ENCODE measurements at regions not wholly inside any gene's neighbourhood (a gene's known extent, or its start where the extent isn't known, plus 50 kb on each side); places are given as distances from the start of the nearest gene placed in this dataset.

GRCh38 chr1:232477728-232478127 lies 152.2 kb downstream of the SIPA1L2 start:
- Histone ChIP-seq H3K4me2 (no peak overlapping the region), H3K27ac (ENCODE audit: low read depth in 2 of 2, low read length in 1 of 2) (no peak overlapping the region), H3K36me3 (replicated peaks in 1 of 2; ENCODE audit: control insufficient read depth in 1 of 2, insufficient read depth in 2 of 2, low read length in 1 of 2) (peaks cover 0 to 2% of the 10 kb centered on the region in 2 experiments)

DNA sequence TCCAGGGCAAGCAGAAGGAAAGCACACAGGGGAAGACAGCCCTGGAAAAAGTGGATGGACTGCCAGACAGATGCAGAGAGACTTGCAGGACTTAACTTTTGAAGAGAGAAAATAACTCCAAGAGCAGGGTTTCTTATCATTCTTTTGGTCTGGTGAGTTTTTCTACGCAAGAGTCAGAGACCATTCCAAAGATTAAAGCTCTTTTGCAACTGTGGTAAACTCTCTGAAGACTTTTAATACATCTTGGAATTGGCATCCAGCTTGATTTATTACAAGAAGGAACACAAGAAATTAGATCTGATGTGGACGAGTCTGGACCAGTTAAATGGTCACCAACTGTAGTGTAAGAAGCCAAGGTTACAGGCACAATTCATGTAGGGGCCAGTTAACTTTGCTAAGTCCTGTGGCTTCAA lies 153.4 kb downstream of the SIPA1L2 start:
- Histone ChIP-seq H3K9me2 (no peaks in the 10 kb centered on the region), H3K27ac (ENCODE audit: low read depth in 2 of 2, low read length in 1 of 2) (no peak overlapping the region), H4K20me1 (ENCODE audit: insufficient read depth) (no peaks in the 10 kb centered on the region), H2AFZ (ENCODE audit: low read depth) (no peak overlapping the region), H3F3A (replicated peaks; ENCODE audit: insufficient read depth) (peaks cover 3% of the 10 kb centered on the region), H3K4me3 (ENCODE audit: low read depth in 2 of 2, low read length in 1 of 2) (no peak overlapping the region), H3K9me3 (no peaks in the 10 kb centered on the region), H3K27me3 (ENCODE audit: insufficient read depth) (no peaks in the 10 kb centered on the region), H3K36me3 (replicated peaks in 1 of 2; ENCODE audit: control insufficient read depth in 1 of 2, insufficient read depth in 2 of 2, low read length in 1 of 2) (peaks cover 0 to 2% of the 10 kb centered on the region in 2 experiments), H3K79me2 (ENCODE audit: insufficient read depth) (no peaks in the 10 kb centered on the region), H3K9ac (no peak overlapping the region), H3K4me1 (ENCODE audit: control insufficient read depth in 1 of 2, insufficient read depth in 2 of 2, low read depth in 1 of 2, low read length in 1 of 2) (no peaks in the 10 kb centered on the region; a peak in 2 of 4 replicates), H3K4me2 (no peak overlapping the region)
- ChIA-PET POLR2A (no interaction called here), CTCF (no interaction called here)
- no peak for DNase-seq
- WGBS (ENCODE audit: low lambda C conversion rate), result 62% methylated on average over 2 of the region's 2 CpGs
- TF ChIP-seq CTCF (IDR thresholded peaks at IDR 0.05) (no peak), IRF3 (IDR thresholded peaks at IDR 0.05; ENCODE audit: low read depth, low read length) (no peak), TEAD4 (IDR thresholded peaks at IDR 0.05; ENCODE audit: borderline replicate concordance, insufficient read depth) (no peak), SIN3A (IDR thresholded peaks at IDR 0.05; ENCODE audit: borderline replicate concordance, low read depth, low read length) (no peak), SMC3 (IDR thresholded peaks at IDR 0.05; ENCODE audit: low read depth, low read length) (no peak)

More at GRCh38 chr1:232477728-232478127, 152.2 kb downstream of the SIPA1L2 start:
- 40% methylated on average over 6 of the region's 6 CpGs for WGBS (ENCODE audit: low lambda C conversion rate)
- peak; percentile 18; the same call in 1 of the 2 replicates for TF ChIP-seq POLR2AphosphoS5 (IDR thresholded peaks at IDR 0.05; ENCODE audit: low read depth, low read length)
- 0 out of 2 replicates have a peak, but pooled peaks have one; percentile 4 for TF ChIP-seq MEF2A (IDR thresholded peaks at IDR 0.05; ENCODE audit: borderline replicate concordance, low read depth)
- TF ChIP-seq, protein P1, sequence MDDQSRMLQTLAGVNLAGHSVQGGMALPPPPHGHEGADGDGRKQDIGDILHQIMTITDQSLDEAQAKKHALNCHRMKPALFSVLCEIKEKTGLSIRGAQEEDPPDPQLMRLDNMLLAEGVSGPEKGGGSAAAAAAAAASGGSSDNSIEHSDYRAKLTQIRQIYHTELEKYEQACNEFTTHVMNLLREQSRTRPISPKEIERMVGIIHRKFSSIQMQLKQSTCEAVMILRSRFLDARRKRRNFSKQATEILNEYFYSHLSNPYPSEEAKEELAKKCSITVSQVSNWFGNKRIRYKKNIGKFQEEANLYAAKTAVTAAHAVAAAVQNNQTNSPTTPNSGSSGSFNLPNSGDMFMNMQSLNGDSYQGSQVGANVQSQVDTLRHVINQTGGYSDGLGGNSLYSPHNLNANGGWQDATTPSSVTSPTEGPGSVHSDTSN (IDR thresholded peaks at IDR 0.05), result peak; percentile 67
- 0 out of 2 replicates have a peak, but pooled peaks have one; percentile 11 for TF ChIP-seq JUND (IDR thresholded peaks at IDR 0.05)
- TF ChIP-seq NFIC (IDR thresholded peaks at IDR 0.05; ENCODE audit: borderline replicate concordance), result peak; percentile 59; the same call in 1 of the 2 replicates
- peak in 1 of 2 experiments; percentile 54; a peak in 1 of 4 replicates for TF ChIP-seq EP300 (IDR thresholded peaks at IDR 0.05; ENCODE audit: borderline replicate concordance in 1 of 2, low read depth in 1 of 2, low read length in 1 of 2)
- no peak for TF ChIP-seq FOXJ3 (CRISPR knock-in tag; IDR thresholded peaks at IDR 0.05)
- TF ChIP-seq FOSL2 (IDR thresholded peaks at IDR 0.05; ENCODE audit: borderline replicate concordance, low read depth), result peak; percentile 33; the same call in 1 of the 2 replicates
- TF ChIP-seq TCF12 (IDR thresholded peaks at IDR 0.05), result peak; percentile 68
- peak; percentile 19; the same call in 1 of the 2 replicates for TF ChIP-seq TEAD4 (IDR thresholded peaks at IDR 0.05; ENCODE audit: borderline replicate concordance, insufficient read depth)
- no peak for TF ChIP-seq REST (IDR thresholded peaks at IDR 0.05; ENCODE audit: low read depth, low read length)
- DNase-seq, result no peak
- Histone ChIP-seq H3K79me2 (ENCODE audit: insufficient read depth) (no peaks in the 10 kb centered on the region), H3K9me2 (no peaks in the 10 kb centered on the region), H3K4me1 (ENCODE audit: control insufficient read depth in 1 of 2, insufficient read depth in 2 of 2, low read depth in 1 of 2, low read length in 1 of 2) (no peaks in the 10 kb centered on the region; a peak in 2 of 4 replicates), H3K9me3 (no peaks in the 10 kb centered on the region), H3F3A (replicated peaks; ENCODE audit: insufficient read depth) (peaks cover 3% of the 10 kb centered on the region), H4K20me1 (ENCODE audit: insufficient read depth) (no peaks in the 10 kb centered on the region), H3K27me3 (ENCODE audit: insufficient read depth) (no peaks in the 10 kb centered on the region), H2AFZ (ENCODE audit: low read depth) (no peak overlapping the region), H3K4me3 (ENCODE audit: low read depth in 2 of 2, low read length in 1 of 2) (no peak overlapping the region), H3K9ac (no peak overlapping the region)
- ChIA-PET CTCF (interaction anchor here (1.4 kb wide), 1 partner anchor 14 kb away, joined by 3 read pairs; no protein-coding TSS in a partner anchor), POLR2A (no interaction called here)

Data from SK-N-SH (cell line).